HEK293T (cell line): ENCODE measurements at regions not wholly inside any gene's neighbourhood (a gene's known extent, or its start where the extent isn't known, plus 50 kb on each side); places are given as distances from the start of the nearest gene placed in this dataset.

Experiments
- ARNT ChIP-seq: fragments of 450-650 bp; IDR thresholded peaks from 2 replicates; pipeline ENCODE4 v1.6.1; 2017; ENCODE audit warnings: mild to moderate bottlenecking
- FOXK2 ChIP-seq: fragments of 450-650 bp; IDR thresholded peaks from 2 replicates; pipeline ENCODE4 v1.6.1; 2016; ENCODE audit warnings: mild to moderate bottlenecking
- FOXM1 ChIP-seq: fragments of 450-650 bp; IDR thresholded peaks from 2 replicates; pipeline ENCODE4 v1.6.1; 2017; ENCODE audit warnings: mild to moderate bottlenecking, borderline replicate concordance
- L3MBTL2 ChIP-seq: fragments of 450-650 bp; conservative IDR thresholded peaks from 2 replicates; pipeline ENCODE4 v1.6.1; 2016; ENCODE audit warnings: mild to moderate bottlenecking
- NFRKB ChIP-seq: fragments of 450-650 bp; IDR thresholded peaks from 2 replicates; pipeline ENCODE4 v1.6.1; 2016; ENCODE audit warnings: mild to moderate bottlenecking, moderate library complexity
- SP1 ChIP-seq: fragments of 450-650 bp; IDR thresholded peaks from 2 replicates; pipeline ENCODE4 v1.6.1; 2017
- SUZ12 ChIP-seq: fragments of 450-650 bp; IDR thresholded peaks from 2 replicates; pipeline ENCODE4 v1.6.1; 2016; ENCODE audit warnings: mild to moderate bottlenecking

DNA sequence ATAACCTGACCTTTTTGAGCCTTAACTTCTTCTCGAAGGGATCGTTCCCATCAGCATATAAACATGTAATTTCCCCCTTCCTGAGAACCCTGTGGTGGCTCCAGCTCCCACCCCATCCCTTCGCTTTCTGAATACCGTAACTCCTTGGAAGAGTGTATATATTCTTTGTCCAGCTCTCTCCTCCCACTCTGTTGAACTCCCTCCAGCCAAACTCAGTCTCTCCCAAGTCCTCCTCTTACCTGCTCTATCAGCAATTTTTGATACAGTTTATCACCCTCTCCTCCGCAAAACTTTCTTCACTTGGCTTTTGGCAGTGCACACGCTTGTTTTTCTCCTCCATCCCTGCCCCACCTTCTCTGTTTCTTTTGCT lies 109.9 kb upstream of the SLC25A33 start:
- TF ChIP-seq FOXM1 (no peak), L3MBTL2 (no peak; the same call in 1 of the 2 replicates), ARNT (no peak), NFRKB (no peak), SP1 (no peak), SUZ12 (no peak), FOXK2 (no peak)
